EH (cell line): ENCODE measurements at regions not wholly inside any gene's neighbourhood (a gene's known extent, or its start where the extent isn't known, plus 50 kb on each side); places are given as distances from the start of the nearest gene placed in this dataset.

Experiments
- DNase-seq: peaks from one replicate; pipeline ENCODE4 v3.0.0-alpha.2; 2015; ENCODE audit warnings: low read depth

DNA sequence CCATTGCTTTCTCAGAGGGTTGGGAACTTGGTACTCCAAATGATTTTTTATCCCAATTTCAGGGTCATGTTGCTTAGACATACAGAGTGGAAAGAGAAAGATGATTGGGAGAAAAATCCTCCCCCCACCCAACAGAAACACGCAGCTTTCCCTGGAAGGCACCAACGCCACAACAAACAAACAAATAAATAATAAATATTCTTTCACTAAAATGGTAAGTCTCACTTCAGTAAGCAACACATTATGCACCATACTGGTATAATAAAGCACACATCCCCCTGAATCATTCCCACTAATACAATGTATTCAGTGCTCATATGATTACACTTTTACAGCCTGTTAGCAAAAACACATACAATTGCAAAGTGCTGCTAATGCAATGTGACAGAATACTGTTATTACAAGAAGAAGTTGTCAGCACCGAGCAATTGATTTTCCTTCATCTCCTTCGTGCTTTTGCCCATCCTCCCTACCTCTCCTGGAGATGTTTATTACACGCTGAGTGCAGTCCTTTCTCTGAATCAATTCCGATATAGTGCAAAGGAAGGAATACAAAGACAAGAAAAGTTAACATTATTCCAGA, 359.9 kb downstream of the TXNL1 start:
- DNase-seq, result no peak

DNA sequence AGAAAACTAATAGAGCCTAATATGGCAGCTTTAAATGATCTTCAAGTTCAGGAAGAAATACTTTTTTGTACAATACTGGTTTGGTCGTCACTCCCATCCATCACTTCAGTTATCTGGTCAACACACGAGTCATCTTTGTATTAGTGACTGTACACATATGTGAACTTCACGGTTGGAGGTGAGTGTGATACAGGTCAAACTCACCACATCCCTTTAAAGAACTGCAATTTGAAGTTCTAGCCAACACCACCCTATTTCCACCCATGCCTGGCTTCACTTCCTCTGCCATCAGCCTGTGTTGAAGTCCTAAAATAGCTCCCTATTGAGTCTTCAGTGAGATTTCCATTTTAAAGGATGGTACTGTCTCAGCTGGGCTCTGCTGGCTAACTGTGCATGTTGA, 361.9 kb downstream of the TXNL1 start:
- no peak for DNase-seq

DNA sequence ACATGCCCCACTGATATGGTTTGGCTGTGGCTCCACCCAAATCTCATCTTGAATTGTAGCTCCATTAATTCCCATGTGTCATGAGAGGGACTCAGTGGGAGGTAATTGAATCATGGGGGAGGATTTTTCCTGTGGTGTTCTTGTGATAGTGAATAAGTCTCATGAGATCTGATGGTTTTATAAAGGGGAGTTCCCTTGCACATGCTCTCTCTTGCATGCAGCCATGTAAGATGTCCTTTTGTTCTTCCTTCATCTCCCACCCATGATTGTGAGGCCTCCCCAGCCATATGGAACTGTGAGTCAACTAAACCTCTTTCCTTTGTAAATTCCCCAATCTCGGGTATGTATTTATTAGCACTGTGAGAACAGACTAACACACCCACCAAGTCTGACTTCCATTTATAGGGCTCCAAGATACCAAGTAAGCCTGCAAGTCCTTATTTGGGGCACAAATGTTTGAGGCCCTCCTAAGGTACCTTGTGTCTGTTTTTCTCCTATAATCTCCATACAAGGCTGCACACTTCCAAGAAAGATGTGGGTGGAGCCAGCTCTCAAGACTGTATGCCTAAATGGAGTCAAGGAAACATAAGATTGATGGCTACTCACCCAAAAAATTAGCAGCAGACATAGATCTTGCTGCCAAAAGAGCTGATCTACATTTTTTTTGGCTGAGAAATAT, 364.7 kb downstream of the TXNL1 start:
- peak; percentile 40 for DNase-seq

DNA sequence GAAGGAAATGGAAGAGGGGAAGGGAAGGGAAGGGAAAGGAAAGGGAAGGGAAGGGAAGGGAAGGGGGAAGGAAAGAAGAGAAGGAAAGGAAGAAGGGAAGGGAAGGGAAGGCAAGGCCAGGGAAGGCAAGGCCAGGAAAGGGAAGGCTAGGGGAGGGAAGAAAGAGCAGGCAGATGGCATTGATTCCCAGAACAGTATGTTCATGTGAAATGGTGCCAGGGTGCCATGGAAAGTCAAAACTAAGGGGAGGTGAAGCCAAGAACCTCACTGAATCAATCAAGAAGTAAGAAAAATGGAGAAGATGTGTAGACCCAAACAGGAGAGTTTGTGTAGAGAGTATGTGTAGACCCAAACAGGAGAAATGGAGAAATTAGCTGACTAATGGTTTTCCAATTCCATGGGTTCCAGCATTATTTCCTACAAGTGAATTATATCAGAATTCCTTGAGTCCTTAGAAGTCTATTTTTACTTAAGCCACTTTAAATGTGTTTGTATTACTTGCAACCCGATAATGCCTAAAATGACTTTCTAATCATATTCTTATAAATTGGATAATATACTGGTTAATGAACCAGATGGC, 367.6 kb downstream of the TXNL1 start:
- no peak for DNase-seq

DNA sequence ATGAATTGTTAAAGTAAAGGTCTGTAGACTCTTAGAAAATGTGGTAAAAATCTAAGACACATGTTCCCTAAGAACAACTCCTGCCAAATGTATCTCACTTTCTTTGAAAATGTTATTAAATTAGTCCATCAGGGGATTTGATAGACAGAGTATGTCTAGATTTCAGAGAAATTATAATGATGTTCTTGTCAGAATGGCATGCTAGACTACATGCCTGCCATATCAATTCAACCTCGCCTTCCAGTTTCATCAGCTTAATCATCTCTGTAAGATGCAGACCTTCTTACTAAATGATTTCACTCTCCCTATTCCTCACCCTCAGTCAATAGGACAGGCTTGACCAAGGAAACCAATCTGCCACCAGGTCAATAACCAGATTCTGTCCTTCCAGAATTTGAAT, 368.4 kb downstream of the TXNL1 start:
- DNase-seq, result peak; percentile 30

DNA sequence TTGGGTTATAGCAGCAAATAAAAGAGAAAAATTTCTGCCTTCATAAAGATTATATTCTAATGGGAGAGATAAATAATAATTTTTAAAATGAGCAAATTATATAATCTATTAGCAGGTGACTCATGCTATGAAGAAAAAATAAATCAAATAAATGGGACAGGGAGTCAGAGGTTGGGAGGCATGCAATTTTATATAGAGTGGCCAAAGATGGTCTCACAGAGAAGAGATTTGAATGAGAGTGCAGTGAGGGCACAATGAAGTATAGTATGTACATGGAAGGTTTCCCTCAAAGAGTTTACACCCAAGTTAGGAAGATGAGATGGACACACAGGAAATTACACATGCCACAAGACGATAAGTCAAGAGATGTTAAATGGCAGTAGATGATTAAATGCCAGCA, 369.4 kb downstream of the TXNL1 start:
- no peak for DNase-seq

DNA sequence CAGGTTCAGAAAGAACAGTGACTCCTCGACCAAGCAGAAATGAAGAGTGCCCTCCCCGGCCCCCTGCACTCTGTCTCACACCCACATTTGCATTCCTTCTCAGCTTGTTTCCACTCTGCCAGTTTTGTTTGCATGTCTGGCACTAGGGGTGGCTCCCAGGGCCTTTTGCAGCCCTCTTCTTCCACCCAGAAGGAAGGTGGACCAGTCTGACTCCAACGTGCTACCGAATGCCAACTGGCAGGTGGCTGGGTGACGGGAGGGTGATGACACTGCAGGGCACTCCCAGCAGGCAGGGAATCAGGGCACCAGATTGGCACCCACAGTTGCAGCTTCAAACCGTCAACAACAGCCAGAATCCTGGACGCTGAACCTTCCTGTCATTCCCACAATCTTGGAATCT, 371.1 kb downstream of the TXNL1 start:
- DNase-seq, result no peak

DNA sequence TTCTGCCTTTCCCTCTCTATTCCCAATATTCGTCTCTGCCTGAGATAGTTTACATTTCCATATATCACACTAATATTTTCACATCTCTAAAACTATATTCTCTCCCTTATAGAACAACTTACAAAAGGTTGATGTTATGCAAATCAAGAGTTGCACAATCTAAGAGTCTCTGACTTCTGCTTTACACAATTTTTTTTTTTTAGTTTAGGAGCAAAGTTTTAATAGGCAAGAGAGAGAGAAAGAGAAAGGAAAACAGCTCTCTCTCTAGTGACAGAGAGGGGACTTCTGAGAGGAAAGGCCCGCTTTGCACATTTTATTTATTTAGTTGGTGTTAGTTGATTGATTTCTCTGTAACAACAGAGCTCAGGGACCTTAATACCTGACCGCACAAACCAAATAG, 380.2 kb downstream of the TXNL1 start:
- no peak for DNase-seq

DNA sequence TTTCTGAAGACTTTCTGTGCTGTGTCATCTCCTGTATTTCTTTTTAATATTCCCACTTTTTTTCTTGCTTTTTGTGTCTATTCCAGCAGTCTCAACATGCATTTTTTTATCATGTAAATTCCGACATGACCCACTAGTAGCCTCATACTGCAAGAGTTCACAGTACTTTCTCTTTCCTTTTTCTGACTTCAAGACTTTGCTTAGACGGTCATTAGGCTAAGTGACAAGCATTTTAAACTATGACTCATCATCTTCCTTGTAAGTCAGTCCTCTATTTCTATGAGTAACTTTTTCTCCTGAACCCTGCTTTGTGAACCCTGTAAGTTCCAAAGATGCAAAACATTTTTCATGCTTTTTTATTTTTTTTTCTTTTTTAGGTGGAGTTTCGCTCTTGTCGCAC, 381.2 kb downstream of the TXNL1 start:
- DNase-seq, result peak; percentile 95

DNA sequence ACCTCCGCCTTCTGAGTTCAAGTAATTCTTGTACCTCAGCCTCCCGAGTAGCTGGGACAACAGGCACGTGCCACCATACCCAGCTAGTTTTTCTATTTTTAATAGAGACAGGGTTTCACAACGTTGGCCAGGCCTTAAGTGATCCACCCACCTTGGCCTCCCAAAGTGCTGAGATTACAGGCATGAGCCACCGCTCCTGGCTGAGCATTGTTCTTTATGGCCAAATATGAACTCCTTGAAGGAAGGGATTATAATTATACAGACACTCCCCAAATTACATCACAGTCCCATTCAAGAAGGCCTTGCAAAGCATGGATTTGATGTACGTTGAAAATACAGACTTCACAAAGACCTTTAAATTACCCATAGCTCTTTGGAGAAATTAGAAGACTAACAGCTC, 381.7 kb downstream of the TXNL1 start:
- DNase-seq, result no peak

DNA sequence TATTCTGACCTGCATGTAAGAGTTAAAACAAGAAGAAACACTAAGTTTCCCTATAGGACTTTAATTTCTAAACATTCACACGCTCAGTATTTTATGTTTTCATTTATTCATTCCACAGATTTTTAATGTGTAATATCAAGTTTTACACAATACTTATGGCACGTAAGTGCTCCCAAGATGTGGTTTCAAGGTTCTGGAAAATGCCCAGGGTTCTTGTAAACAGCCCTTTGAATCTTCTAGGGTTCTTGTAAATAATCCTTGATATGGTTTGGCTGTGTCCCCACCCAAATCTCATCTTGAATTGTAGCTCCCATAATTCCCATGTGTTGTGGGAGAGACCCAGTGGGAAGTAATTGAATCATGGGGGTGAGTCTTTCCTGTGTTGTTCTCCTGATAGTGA, 383.0 kb downstream of the TXNL1 start:
- no peak for DNase-seq

DNA sequence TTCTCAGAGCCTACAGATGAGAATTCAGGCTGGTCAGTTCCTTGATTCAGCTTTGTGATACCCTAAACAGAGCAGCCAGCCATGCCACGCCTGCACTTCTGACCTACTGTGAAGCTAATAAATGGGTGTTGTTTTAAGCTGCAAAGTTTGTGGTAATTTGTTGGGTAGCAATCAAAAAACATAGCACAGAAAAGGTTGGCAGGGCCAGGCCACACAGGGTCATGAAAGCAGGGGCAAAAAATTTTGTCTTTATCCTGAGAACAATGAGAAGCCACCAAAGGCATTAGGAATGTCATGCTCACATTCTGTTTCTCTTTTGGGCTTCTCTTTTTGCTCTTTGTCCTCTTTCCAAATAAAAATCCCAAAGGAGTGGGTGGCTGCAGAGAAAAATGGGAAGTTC, 385.9 kb downstream of the TXNL1 start:
- no peak for DNase-seq

DNA sequence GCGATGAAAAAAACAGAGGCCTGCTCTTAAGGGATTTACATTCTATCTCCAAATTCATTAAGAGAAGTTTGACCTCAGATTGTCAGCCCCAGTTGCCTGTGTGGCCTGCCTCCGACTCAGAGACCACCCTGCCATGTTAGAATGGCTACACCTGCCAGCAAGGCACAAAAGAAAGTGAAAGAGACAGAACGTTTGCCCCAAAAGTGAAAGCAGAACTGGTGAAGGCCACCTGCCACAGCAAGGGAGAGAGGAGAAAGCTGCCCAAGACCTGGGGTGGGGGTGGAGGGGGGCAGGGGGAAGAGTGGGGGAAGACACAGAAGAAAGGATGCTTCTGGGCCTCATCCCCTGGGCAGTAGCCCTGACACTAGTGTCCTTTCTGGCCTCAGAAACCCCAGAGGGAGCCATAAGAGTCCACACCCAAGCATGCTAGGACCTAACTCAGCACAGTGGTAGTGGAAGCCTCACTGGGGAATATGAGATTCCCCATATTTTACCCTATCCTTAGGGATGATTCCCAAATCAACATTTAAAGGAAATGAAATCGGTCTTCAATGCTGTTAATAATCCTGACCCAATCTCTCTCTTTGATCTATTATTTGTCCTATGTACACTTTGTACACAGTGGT, 389.7 kb downstream of the TXNL1 start:
- DNase-seq, result no peak

DNA sequence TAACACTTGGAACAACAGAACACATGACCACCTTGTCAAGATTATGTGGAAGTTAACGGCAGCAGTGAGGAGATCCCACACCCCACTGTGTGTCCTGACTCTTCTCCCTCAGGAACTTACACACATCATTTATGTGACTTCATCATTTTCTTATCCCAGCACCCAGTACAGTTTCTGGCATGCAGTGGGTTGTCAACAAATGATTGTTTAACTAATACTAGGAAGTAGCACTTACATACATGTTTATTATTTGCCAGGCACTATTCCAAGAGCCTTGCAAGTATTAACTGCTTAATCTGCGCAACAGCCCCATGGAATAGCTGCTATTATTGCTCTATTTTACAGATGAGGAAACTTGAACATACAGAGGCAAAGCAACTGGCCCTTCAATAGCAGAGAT, 391.5 kb downstream of the TXNL1 start:
- DNase-seq, result peak; percentile 24

DNA sequence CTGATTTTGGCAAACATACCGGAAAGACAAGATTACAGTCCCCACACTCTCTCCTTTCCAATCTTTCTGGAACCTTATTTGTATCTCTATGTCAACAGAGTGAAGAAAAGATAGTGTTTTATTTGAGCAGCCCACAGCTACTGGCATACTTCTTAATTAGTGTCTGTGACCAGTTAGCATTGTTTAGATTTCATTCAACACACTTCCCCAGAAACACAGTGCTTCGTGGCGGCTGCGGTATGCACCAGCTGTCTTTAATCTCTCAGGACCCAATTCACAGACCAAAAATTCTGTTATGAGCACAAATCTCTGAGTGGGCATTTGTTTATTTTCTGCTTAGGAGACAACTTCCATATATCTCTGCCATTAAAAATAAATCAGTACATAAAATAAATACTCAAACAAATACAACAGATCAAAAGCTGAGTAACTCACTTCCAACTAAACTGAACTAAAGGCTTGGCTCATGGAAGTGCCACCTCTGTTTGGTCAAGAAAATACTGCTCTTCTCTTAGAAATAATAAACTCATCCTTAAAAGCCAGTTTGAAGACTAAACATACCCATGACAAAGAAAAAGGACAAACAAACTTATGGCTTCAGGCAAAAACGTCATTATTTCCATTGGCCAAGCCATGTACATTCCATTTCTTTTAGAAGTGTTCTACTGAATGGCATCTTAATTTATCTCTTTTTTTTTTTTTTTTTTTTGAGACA, 392.4 kb downstream of the TXNL1 start:
- peak; percentile 94 for DNase-seq

DNA sequence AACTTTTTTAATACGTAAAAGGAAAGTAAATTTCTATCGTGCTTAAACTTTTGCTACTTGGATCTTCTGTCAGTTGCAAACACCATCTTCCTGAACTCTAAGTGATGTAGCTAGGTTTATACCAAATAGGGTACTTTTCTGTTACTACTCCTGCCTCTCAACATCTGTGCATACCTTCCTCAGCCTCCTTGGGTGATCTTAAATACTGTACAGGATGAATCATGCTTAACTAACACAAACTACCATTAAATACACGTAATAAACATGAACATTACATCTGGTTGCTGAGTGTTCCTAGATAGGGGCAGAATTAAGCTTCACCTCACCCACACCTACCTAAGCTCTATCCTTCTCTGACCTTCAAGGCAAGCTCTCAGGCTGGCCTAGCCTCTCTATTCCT, 398.0 kb downstream of the TXNL1 start:
- peak; percentile 76 for DNase-seq

DNA sequence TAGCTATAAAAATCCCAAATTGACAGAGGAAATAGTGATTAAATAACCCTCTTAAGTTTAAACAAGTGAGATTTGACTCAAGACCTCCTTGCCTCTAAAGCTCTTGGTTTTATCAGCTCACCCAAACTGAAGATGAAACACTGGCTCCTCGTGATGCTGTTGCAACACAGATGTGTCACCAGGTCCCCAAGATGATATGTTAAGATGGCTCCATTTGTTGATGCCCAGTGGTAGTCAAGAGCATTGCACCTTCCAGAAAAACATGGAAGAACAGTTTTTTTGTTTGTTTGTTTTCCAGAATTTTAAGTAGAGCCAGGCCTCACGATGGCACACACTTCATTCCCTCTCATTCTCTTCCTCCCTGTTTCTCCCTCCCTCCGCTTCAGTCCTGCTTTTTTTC, 399.8 kb downstream of the TXNL1 start:
- no peak for DNase-seq

DNA sequence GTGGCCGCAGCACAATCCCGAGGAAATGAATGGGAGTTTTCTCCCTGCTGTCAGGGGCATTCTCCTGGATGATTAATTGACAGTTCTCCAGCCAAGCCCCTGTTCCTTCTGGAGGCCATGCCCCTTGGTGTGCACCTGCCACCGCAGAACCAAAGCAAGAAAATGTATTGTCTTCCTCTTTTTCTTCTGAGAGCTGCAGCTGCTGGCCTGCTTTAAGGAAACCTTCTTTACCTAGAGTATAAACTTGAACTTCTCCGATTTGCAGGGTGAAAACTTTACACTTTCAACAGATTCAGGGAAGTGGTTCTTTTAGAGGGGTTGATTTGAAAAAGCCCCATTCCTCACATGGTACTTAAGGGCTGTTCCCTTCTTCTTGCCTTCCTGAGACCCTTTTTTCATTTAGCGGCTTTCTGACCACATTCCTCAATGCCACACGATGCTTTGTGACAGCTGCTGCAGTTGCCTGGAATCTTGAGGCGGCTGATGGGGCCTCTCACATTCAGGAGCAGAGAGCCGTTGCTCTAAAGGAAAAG, 402.8 kb downstream of the TXNL1 start:
- DNase-seq, result no peak

DNA sequence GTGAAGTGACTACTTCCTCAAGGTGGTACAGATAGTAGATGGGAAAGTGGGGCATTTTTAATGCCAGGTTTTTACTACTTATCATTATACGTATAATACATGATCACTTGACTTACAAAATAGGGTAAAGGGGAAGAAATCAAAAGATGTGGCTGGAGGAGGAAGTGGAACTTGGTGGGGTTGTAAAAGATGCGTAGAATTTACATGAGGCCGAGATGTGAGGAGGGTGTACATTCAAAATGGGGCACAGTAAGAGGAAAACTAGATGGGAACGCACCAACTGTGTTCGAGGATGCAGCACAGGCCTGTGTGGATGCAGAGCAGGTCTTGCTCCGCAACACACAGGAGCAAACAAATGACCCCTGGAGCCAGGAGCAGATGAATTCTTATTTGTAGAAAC, 403.3 kb downstream of the TXNL1 start:
- DNase-seq, result no peak

DNA sequence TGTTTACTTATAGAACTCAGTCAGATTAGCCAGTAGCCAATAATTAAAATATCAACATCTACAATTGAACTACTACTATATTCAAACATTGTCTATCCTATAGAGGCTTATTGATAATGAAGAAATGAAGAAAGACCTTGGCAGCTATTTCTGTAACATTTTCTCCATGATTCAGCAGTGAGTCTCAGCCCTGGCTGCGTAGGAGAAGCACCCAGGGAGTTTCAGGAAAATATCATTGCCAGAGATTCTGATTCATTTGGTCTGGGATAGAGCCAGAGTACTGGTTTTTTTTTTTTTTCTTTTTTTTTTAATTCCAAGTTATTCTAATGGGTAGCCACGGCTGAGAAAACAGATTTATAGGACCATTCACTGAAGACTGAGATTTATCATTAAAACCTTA, 404.8 kb downstream of the TXNL1 start:
- peak; percentile 89 for DNase-seq

DNA sequence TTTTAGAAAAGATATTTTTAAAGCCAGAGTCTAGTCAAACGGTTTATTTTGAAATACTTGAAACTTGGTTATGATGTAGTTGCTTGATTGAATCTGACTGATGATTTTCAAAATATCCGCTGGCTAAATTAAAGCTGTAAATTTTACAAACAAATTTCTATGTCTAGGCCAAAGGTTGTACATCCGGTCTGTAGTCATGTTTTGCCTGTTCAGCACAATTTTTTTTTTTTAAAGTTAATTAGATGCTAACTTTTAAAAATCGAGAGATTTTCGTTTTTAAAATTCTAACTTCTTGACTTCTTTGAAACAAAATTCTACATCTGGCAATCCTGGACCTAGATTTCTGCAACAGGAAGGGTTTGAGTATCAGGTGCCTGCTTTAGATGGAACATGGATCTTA, 412.4 kb downstream of the TXNL1 start:
- DNase-seq, result no peak
